K562 (cell line): ENCODE measurements at regions not wholly inside any gene's neighbourhood (a gene's known extent, or its start where the extent isn't known, plus 50 kb on each side); places are given as distances from the start of the nearest gene placed in this dataset.

Experiments used
- ATAC-seq: fragments of 200-7000 bp; cut with Tn5 transposase; 3 replicates; pipeline ENCODE4 v1.9.1; 2020; ENCODE audit warnings: moderate library complexity
- BruUV-seq: library from RNA; stranded (reverse); fragments of 400-500 nt; replicated peaks from 2 replicates; lab custom pipeline; 2021; lab: Mats Ljungman, UMichigan
- CTCF ChIA-PET: fragments of 300-600 bp; formaldehyde crosslinking; extraction: SDS; loops from one replicate; lab custom pipeline; 2021; ENCODE audit warnings: low intra/inter-chr PET ratio; lab: Yijun Ruan, JAX
- POLR2A ChIA-PET: fragments of 300-600, 350-650 bp; sonication (Branson Sonifier 250); formaldehyde crosslinking; extraction: SDS; loops from one replicate; lab custom pipeline; 2021; ENCODE audit warnings: antibody characterized with exemption, inconsistent platforms; lab: Yijun Ruan, JAX
- DNase-seq, 4 experiments: peaks; one replicate each; pipeline versions ENCODE4 v3.0.0 to v3.0.0-alpha.2; 2011 to 2018; ENCODE audit warnings: low spot score in 3 of 4, mixed read lengths in 3 of 4; ENCODE audit errors: extremely low read depth in 1 of 4
- FAIRE-seq: peaks from 2 replicates; lab custom pipeline; 2011; peaks lifted over from hg19 to GRCh38; lab: Jason Lieb, UNC
- H2AFZ ChIP-seq: 2 replicates; pipeline ENCODE4 v1.6.0; 2011; ENCODE audit warnings: low read depth, low read length, control low read depth, inconsistent platforms
- H3K27ac ChIP-seq: fragments of 200-600 bp; 3 replicates; pipeline ENCODE4 v1.8.0; 2011; ENCODE audit warnings: low read depth, mild to moderate bottlenecking, control low read depth, inconsistent platforms, low read length, moderate library complexity, mixed read lengths; ENCODE audit errors: extremely low read depth
- H3K27me3 ChIP-seq, 2 experiments: fragments of 300-600 bp in 1 of 2; 2 replicates in 1 of 2; 3 replicates in 1 of 2; pipeline versions ENCODE4 v1.6.0 to v1.8.0; 2011; ENCODE audit warnings: inconsistent platforms in 2 of 2, low read length in 2 of 2, mild to moderate bottlenecking in 1 of 2, mixed read lengths in 1 of 2, moderate library complexity in 1 of 2; ENCODE audit not compliant: control insufficient read depth in 2 of 2, insufficient read depth in 2 of 2
- H3K36me3 ChIP-seq: fragments of 300-600 bp; 3 replicates; pipeline ENCODE4 v1.8.0; 2011; ENCODE audit warnings: mild to moderate bottlenecking, low read length, inconsistent platforms; ENCODE audit not compliant: control insufficient read depth, insufficient read depth
- H3K4me1 ChIP-seq, 2 experiments: fragments of 200-600 bp in 1 of 2; replicated peaks in 1 of 2; 2 replicates in 1 of 2; 3 replicates in 1 of 2; pipeline versions ENCODE4 v1.5.1 to v1.8.0; 2011; ENCODE audit warnings: inconsistent platforms in 2 of 2, low read length in 2 of 2, mild to moderate bottlenecking in 1 of 2, mixed read lengths in 1 of 2, moderate library complexity in 1 of 2; ENCODE audit not compliant: control insufficient read depth in 2 of 2, insufficient read depth in 2 of 2
- H3K4me2 ChIP-seq: 2 replicates; pipeline ENCODE4 v1.6.1; 2011; ENCODE audit warnings: low read length, control low read depth, inconsistent platforms, mixed read lengths; ENCODE audit not compliant: insufficient read depth
- H3K4me3 ChIP-seq: fragments of 200-600 bp; sonication (generic), shearing (Covaris generic); 2 replicates; pipeline ENCODE4 v1.5.1; 2016; ENCODE audit warnings: control low read depth, inconsistent platforms
- H3K79me2 ChIP-seq: fragments of 200-600 bp; 3 replicates; pipeline ENCODE4 v1.8.0; 2011; ENCODE audit warnings: low read length, inconsistent platforms; ENCODE audit not compliant: control insufficient read depth, insufficient read depth
- H3K9ac ChIP-seq, 2 experiments: 2 replicates each; pipeline versions ENCODE4 v1.6.0 to v1.6.1; 2011; ENCODE audit warnings: low read depth in 2 of 2, low read length in 2 of 2, control low read depth in 1 of 2, inconsistent platforms in 1 of 2, mild to moderate bottlenecking in 1 of 2, mixed read lengths in 1 of 2; ENCODE audit not compliant: insufficient read depth in 1 of 2
- H3K9me1 ChIP-seq: one replicate; pipeline ENCODE4 v1.6.0; 2011; ENCODE audit warnings: inconsistent platforms, mild to moderate bottlenecking, low read length, moderate library complexity; ENCODE audit not compliant: control insufficient read depth, insufficient read depth
- H3K9me3 ChIP-seq: replicated peaks from 2 replicates; pipeline ENCODE4 v1.5.1; 2011; ENCODE audit warnings: low read depth, low read length, inconsistent platforms; ENCODE audit not compliant: control insufficient read depth, insufficient read depth
- H4K20me1 ChIP-seq: replicated peaks from 2 replicates; pipeline ENCODE4 v1.6.1; 2011; ENCODE audit warnings: low read length, inconsistent platforms, mixed read lengths; ENCODE audit not compliant: control insufficient read depth, insufficient read depth
- CEBPZ ChIP-seq: fragments of 150-350 bp; IDR thresholded peaks from 2 replicates; pipeline ENCODE4 v1.6.1; 2014; ENCODE audit warnings: low read depth, mild to moderate bottlenecking, low read length, borderline replicate concordance
- CREB1 ChIP-seq, 2 experiments: sonication (generic) in 1 of 2; formaldehyde crosslinking in 1 of 2; IDR thresholded peaks; 2 replicates each; pipeline versions ENCODE4 v1.6.1 to v1.8.0; 2012 to 2022; ENCODE audit warnings: inconsistent platforms in 1 of 2, mild to moderate bottlenecking in 1 of 2, missing genetic modification reagents in 1 of 2, moderate library complexity in 1 of 2
- FOXA3 ChIP-seq, 2 experiments: fragments of 450-650 bp in 1 of 2; sonication (generic) in 1 of 2; formaldehyde crosslinking; IDR thresholded peaks in 1 of 2; conservative IDR thresholded peaks in 1 of 2; 2 replicates each; pipeline versions ENCODE4 v1.4.0 to v1.8.0; 2020 to 2022; ENCODE audit warnings: mild to moderate bottlenecking in 2 of 2, missing genetic modification reagents in 1 of 2
- GATAD2A ChIP-seq: fragments of 450-650 bp; IDR thresholded peaks from 2 replicates; pipeline ENCODE4 v1.6.1; 2017
- NR2C2 ChIP-seq, 2 experiments: fragments of 200-800 bp in 1 of 2; sonication (Bioruptor generic) in 1 of 2; sonication (generic) in 1 of 2; formaldehyde crosslinking in 1 of 2; IDR thresholded peaks; 2 replicates each; pipeline versions ENCODE4 v1.6.1 to v1.8.0; 2016 to 2022; ENCODE audit warnings: mild to moderate bottlenecking in 1 of 2, missing compliant biosample characterization in 1 of 2, missing genetic modification characterization in 1 of 2, missing genetic modification reagents in 1 of 2
- RFX5 ChIP-seq: IDR thresholded peaks from 2 replicates; pipeline ENCODE4 v1.6.1; 2011; ENCODE audit warnings: low read depth, mild to moderate bottlenecking, improper control_type of control experiment, low read length
- SNRNP70 ChIP-seq: fragments of 200-400 bp; formaldehyde crosslinking; optimal IDR thresholded peaks from 2 replicates; pipeline ENCODE3; 2017; ENCODE audit warnings: low read depth, low read length
- ZFP1 ChIP-seq: fragments of 450-650 bp; formaldehyde crosslinking; IDR thresholded peaks from 2 replicates; pipeline ENCODE4 v1.4.0; 2020; ENCODE audit warnings: mild to moderate bottlenecking, mixed read lengths
- ZMIZ1 ChIP-seq, 2 experiments: fragments of 150-350 bp in 1 of 2; IDR thresholded peaks; 2 replicates each; pipeline ENCODE4 v1.6.1; 2012 to 2016; ENCODE audit warnings: low read depth in 2 of 2, low read length in 2 of 2, mild to moderate bottlenecking in 1 of 2, moderate library complexity in 1 of 2
- ZNF512 ChIP-seq: IDR thresholded peaks from 2 replicates; pipeline ENCODE4 v1.6.1; 2016; ENCODE audit warnings: missing genetic modification characterization, missing compliant biosample characterization
- ZNF695 ChIP-seq: fragments of 450-650 bp; formaldehyde crosslinking; IDR thresholded peaks from 2 replicates; pipeline ENCODE4 v1.4.0; 2020; ENCODE audit warnings: mild to moderate bottlenecking, moderate library complexity
- WGBS: fragments of 100-300 bp; shearing (Covaris generic); methylation state at CpG from one replicate; pipeline ENCODE4 v1.1.6; 2016; ENCODE audit warnings: low coverage, mixed read lengths; ENCODE audit not compliant: insufficient coverage; ENCODE audit errors: missing lambda C conversion rate; 5-methylcytosine and 5-hydroxymethylcytosine counted together
- in situ Hi-C: fragments of 300-500 bp; cut with MboI; formaldehyde crosslinking; loops from 4 replicates; pipeline ENCODE4 v1.15.0; 2018; ENCODE audit warnings: inconsistent platforms, mixed read lengths
- intact Hi-C: fragments of 100-400 bp; cut with micrococcal nuclease; formaldehyde crosslinking; loops from 2 replicates; pipeline ENCODE4 v1.14.2; 2022

DNA sequence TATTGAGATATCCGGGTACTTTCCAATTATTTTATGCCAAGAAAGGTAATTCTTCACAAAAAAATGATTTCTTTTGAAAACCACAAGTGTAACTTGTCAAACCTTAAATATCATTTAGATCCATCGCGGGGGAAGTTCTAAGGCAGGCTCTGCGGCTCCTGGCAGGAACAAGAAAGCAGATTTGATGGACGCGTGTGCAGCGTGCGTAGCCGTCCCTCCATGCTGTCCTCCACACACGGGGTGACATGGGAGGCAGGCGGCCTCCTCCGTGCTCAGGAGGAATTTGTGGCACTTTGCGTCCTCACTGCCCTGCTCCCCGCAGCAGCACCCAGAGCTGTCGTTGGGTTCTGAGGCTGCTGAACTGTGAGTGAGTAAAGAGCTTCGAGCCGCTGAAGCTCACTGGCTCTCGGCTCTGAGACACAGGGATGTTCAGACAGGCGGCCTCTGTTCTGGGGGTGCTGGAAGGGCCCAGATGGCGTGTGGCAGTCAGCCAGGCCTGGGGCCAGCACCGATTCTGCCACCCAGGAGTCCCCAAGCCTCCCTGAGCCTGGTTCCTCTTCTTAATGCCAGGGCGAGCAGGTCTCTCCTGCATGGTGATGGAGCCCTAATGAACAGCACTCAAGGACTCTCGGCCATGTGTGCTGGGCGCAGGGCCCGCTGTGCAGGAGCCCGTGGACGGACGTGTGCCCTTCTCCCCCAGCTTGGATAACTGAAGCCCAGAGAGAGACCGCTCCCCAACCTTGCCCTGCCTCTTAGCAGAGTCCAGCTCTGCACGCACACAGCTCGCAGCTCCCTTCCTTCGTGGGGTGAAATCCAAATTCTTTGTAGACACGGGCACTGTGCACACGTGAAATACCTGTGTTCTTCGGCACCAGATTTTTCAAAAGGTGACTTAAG is 185.4 kb upstream of the SHH start:
- DNase-seq: no peak
- Histone ChIP-seq H2AFZ (no peak overlapping the region), H3K4me3 (no peak overlapping the region), H3K27me3 (peaks cover 42 to 85% of the 10 kb centered on the region in 2 experiments; a peak in 4 of 5 replicates), H4K20me1 (peaks cover 21% of the 10 kb centered on the region; the same call in 1 of the 2 replicates), H3K79me2 (no peaks in the 10 kb centered on the region), H3K9ac (peak overlapping the region in 1 of 2 experiments; percentile 1; a peak in 1 of 4 replicates), H3K4me1 (no peaks in the 10 kb centered on the region), H3K9me1 (peaks cover 7% of the 10 kb centered on the region), H3K4me2 (no peak overlapping the region), H3K36me3 (no peaks in the 10 kb centered on the region), H3K9me3 (no peaks in the 10 kb centered on the region), H3K27ac (no peak overlapping the region)
- WGBS: 3% methylated on average over 34 of the region's 35 CpGs
- ChIA-PET CTCF (no interaction called here), POLR2A (interaction anchor here (0.7 to 1.5 kb wide), 3 partner anchors 10 to 435 kb away, joined by 3 to 11 read pairs (median 4); no protein-coding TSS in a partner anchor)
- no peak for FAIRE-seq
- ATAC-seq: no peak
- intact Hi-C loops: no loop called here
- in situ Hi-C loops: no loop called here
- BruUV-seq: no TSS peak
- no peak for TF ChIP-seq NR2C2 (CRISPR knock-in tag; IDR thresholded peaks at IDR 0.05)
- no peak for TF ChIP-seq NR2C2 (tag; IDR thresholded peaks at IDR 0.05)
- TF ChIP-seq ZMIZ1 (IDR thresholded peaks at IDR 0.05; ENCODE audit: low read depth in 2 of 2, low read length in 2 of 2): no peak
- TF ChIP-seq RFX5: no peak
- TF ChIP-seq ZFP1 (CRISPR knock-in tag): no peak
- TF ChIP-seq ZNF695 (CRISPR knock-in tag): no peak
- TF ChIP-seq CREB1 (IDR thresholded peaks at IDR 0.05): no peak
- no peak for TF ChIP-seq CREB1 (CRISPR knock-in tag; IDR thresholded peaks at IDR 0.05)
- no peak for TF ChIP-seq FOXA3 (CRISPR knock-in tag; conservative IDR thresholded peaks at IDR 0.05 in 1 of 2, IDR thresholded peaks at IDR 0.05 in 1 of 2)
- TF ChIP-seq SNRNP70: no peak
- no peak for TF ChIP-seq CEBPZ
- TF ChIP-seq GATAD2A: no peak
- no peak for TF ChIP-seq ZNF512 (tag)
